Loucy (cell line): ENCODE measurements at regions not wholly inside any gene's neighbourhood (a gene's known extent, or its start where the extent isn't known, plus 50 kb on each side); places are given as distances from the start of the nearest gene placed in this dataset.

ENCODE experiments used
- H2AFZ ChIP-seq: fragments of 200-600 bp; sonication (generic); 2 replicates; pipeline ENCODE4 v1.6.0; 2016; ENCODE audit warnings: antibody characterized with exemption, mild to moderate bottlenecking, low read length, moderate library complexity
- H3F3A ChIP-seq: fragments of 200-600 bp; 2 replicates; pipeline ENCODE4 v1.6.0; 2016; ENCODE audit warnings: antibody characterized with exemption, low read depth, mild to moderate bottlenecking
- H3K27me3 ChIP-seq: fragments of 200-600 bp; sonication (generic); 2 replicates; pipeline ENCODE4 v1.6.1; 2014; ENCODE audit warnings: low read length, mild to moderate bottlenecking; ENCODE audit not compliant: insufficient read depth, poor library complexity, severe bottlenecking
- H3K36me3 ChIP-seq: fragments of 200-600 bp; sonication (generic); 2 replicates; pipeline ENCODE4 v1.6.1; 2016; ENCODE audit warnings: low read length; ENCODE audit not compliant: insufficient read depth
- H3K4me1 ChIP-seq: fragments of 200-600 bp; sonication (generic); 2 replicates; pipeline ENCODE4 v1.5.1; 2014; ENCODE audit warnings: low read length, mild to moderate bottlenecking; ENCODE audit not compliant: insufficient read depth, poor library complexity, severe bottlenecking
- H3K4me2 ChIP-seq: fragments of 200-600 bp; sonication (generic); 2 replicates; pipeline ENCODE4 v1.6.0; 2014; ENCODE audit warnings: antibody characterized with exemption, low read length, low read depth, mild to moderate bottlenecking; ENCODE audit not compliant: poor library complexity, severe bottlenecking
- H3K4me3 ChIP-seq: fragments of 200-600 bp; sonication (generic); 2 replicates; pipeline ENCODE4 v1.5.1; 2014; ENCODE audit warnings: low read length, mild to moderate bottlenecking, mixed read lengths; ENCODE audit not compliant: poor library complexity, severe bottlenecking
- H3K79me2 ChIP-seq: fragments of 200-600 bp; sonication (generic); 2 replicates; pipeline ENCODE4 v1.6.1; 2014; ENCODE audit warnings: low read length; ENCODE audit not compliant: insufficient read depth
- H3K9ac ChIP-seq: fragments of 200-600 bp; sonication (generic); 2 replicates; pipeline ENCODE4 v1.6.0; 2014; ENCODE audit warnings: mild to moderate bottlenecking, low read depth, low read length, moderate library complexity; ENCODE audit not compliant: poor library complexity, severe bottlenecking
- H3K9me2 ChIP-seq: fragments of 200-600 bp; sonication (generic); replicated peaks from 2 replicates; pipeline ENCODE4 v1.6.1; 2016; ENCODE audit warnings: low read depth, low read length, mixed read lengths
- H3K9me3 ChIP-seq: fragments of 200-600 bp; sonication (generic); 2 replicates; pipeline ENCODE4 v1.6.1; 2014; ENCODE audit warnings: mild to moderate bottlenecking, antibody characterized with exemption, low read length, low read depth; ENCODE audit not compliant: insufficient read depth
- H4K20me1 ChIP-seq: fragments of 200-600 bp; sonication (generic); 2 replicates; pipeline ENCODE4 v1.6.0; 2014; ENCODE audit warnings: antibody characterized with exemption, low read length, mild to moderate bottlenecking; ENCODE audit not compliant: insufficient read depth, poor library complexity, severe bottlenecking
- EZH2phosphoT487 ChIP-seq: fragments of 200-600 bp; IDR thresholded peaks from 2 replicates; pipeline ENCODE4 v1.6.1; 2018; ENCODE audit warnings: antibody characterized with exemption, mild to moderate bottlenecking, moderate library complexity, borderline replicate concordance
- TF ChIP-seq, protein P1 (sequence below): fragments of 200-600 bp; sonication (generic); conservative IDR thresholded peaks from 2 replicates; pipeline ENCODE4 v1.5.1; 2014; ENCODE audit warnings: mild to moderate bottlenecking, antibody characterized with exemption, low read length

DNA sequence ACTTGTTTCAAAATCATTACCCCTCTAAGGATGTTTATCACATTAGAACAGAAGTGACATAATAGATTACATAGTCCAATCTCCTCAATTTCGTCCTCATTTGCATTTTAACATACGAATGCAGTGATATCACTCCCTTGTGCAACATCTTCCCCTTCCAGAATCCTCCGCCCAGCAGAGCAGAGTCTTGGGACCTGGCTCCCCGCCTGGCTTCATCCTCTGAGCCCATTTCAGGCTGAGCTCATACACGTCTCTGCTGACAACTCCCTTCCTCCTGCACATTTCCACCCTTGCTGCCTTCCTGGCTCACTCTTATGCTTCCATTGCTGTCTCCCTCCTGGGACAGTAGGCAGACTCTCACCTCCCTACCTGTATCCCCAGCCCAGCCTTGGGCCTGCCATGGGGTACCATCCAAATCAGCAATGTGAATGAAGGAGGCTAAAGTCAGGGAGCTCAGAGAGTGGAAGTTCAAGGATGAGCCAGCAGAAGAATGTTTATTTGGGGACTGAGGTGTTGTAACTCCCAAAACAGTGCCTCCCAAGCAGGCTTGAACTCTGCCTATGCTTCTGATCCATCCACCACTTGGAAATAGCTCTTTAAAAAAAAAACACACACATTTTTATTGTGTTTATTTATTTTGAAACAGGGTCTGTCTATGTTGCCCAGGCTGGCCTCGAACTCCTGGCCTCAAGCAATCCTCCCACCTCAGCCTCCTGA lies 165.2 kb downstream of the TMEM200C start:
- Histone ChIP-seq H3K9me3 (no peaks in the 10 kb centered on the region; the same call in 1 of the 2 replicates), H3K4me2 (no peak overlapping the region), H4K20me1 (no peaks in the 10 kb centered on the region), H3K4me3 (no peak overlapping the region), H2AFZ (no peak overlapping the region), H3F3A (no peaks in the 10 kb centered on the region), H3K9me2 (no peaks in the 10 kb centered on the region), H3K4me1 (no peaks in the 10 kb centered on the region), H3K36me3 (no peaks in the 10 kb centered on the region), H3K27me3 (no peaks in the 10 kb centered on the region), H3K79me2 (no peaks in the 10 kb centered on the region), H3K9ac (no peak overlapping the region)
- TF ChIP-seq, protein P1, sequence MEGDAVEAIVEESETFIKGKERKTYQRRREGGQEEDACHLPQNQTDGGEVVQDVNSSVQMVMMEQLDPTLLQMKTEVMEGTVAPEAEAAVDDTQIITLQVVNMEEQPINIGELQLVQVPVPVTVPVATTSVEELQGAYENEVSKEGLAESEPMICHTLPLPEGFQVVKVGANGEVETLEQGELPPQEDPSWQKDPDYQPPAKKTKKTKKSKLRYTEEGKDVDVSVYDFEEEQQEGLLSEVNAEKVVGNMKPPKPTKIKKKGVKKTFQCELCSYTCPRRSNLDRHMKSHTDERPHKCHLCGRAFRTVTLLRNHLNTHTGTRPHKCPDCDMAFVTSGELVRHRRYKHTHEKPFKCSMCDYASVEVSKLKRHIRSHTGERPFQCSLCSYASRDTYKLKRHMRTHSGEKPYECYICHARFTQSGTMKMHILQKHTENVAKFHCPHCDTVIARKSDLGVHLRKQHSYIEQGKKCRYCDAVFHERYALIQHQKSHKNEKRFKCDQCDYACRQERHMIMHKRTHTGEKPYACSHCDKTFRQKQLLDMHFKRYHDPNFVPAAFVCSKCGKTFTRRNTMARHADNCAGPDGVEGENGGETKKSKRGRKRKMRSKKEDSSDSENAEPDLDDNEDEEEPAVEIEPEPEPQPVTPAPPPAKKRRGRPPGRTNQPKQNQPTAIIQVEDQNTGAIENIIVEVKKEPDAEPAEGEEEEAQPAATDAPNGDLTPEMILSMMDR, result no peak
- TF ChIP-seq EZH2phosphoT487, result no peak

DNA sequence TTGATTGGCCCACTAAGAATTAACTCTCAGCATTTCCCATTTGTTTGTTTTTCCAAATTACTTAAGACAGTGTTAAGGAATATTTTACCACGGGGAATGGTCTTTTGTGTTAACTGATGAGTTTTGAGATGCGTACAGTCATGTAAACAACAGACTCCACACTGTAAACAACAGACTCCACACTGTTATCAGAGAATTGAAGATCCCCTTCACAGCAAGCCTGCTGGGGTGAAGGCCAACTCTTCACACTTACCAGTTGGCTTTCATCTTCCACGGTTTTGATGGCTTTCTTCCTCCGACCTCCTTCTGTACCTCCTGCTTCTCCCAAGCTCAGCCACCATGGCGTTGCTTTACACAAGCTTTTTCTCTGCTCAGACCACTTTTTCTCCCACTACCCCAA lies 166.8 kb downstream of the TMEM200C start:
- Histone ChIP-seq H3K9me2 (no peaks in the 10 kb centered on the region), H3K9me3 (peaks cover 1% of the 10 kb centered on the region; the same call in 1 of the 2 replicates), H3F3A (no peaks in the 10 kb centered on the region), H3K4me3 (no peak overlapping the region), H3K4me2 (no peak overlapping the region), H3K36me3 (no peaks in the 10 kb centered on the region), H3K27me3 (no peaks in the 10 kb centered on the region), H3K4me1 (no peaks in the 10 kb centered on the region), H3K9ac (no peak overlapping the region), H3K79me2 (no peaks in the 10 kb centered on the region), H4K20me1 (no peaks in the 10 kb centered on the region), H2AFZ (no peak overlapping the region)
- TF ChIP-seq, protein P1, result no peak
- no peak for TF ChIP-seq EZH2phosphoT487

DNA sequence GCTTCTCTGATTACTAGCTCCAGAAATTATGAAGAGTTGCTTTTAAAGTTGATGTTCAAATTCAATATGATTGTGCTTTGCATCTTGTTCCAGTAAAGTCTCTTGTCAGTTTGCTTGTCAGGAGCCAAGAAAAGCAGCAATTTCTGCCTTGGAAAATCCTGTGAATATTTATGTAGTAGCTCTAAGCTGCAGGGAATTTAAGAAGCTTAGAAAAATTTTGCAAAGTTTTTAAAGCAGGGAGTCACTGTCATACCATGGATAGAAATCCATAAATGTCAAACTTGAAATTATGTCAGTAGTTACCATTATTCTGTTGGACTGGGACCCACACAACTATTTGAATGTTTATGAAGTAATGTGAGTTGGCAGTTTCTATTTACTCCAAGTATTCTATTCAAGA lies 169.3 kb downstream of the TMEM200C start:
- Histone ChIP-seq H2AFZ (no peak overlapping the region), H4K20me1 (no peaks in the 10 kb centered on the region), H3K9me2 (no peaks in the 10 kb centered on the region), H3K4me1 (no peaks in the 10 kb centered on the region), H3K4me2 (no peak overlapping the region), H3K4me3 (no peak overlapping the region), H3K9ac (no peak overlapping the region), H3K36me3 (no peaks in the 10 kb centered on the region), H3F3A (no peaks in the 10 kb centered on the region), H3K79me2 (no peaks in the 10 kb centered on the region), H3K27me3 (no peaks in the 10 kb centered on the region), H3K9me3 (0 out of 2 replicates have a peak, but pooled peaks cover 3% of the 10 kb centered on the region)
- TF ChIP-seq, protein P1, result no peak
- no peak for TF ChIP-seq EZH2phosphoT487
